Thymus (tissue), 11 donors: ENCODE measurements at regions not wholly inside any gene's neighbourhood (a gene's known extent, or its start where the extent isn't known, plus 50 kb on each side); places are given as distances from the start of the nearest gene placed in this dataset.

Experiments
- DNase-seq, 9 donors: peaks; one replicate each; pipeline ENCODE4 v3.0.0-alpha.2; 2013; ENCODE audit warnings: low spot score in 9 of 9, low read depth in 6 of 9, missing footprints in 1 of 9
- H3K27ac ChIP-seq, 2 donors: one replicate each; pipeline ENCODE4 v1.5.1; 2013; ENCODE audit warnings: control low read depth in 1 of 2, low read depth in 1 of 2, low read length in 1 of 2, mild to moderate bottlenecking in 1 of 2, moderate library complexity in 1 of 2
- H3K27me3 ChIP-seq, 2 donors: one replicate each; pipeline ENCODE4 v1.5.1; 2013; ENCODE audit warnings: low read length in 1 of 2; ENCODE audit not compliant: control insufficient read depth in 2 of 2, insufficient read depth in 1 of 2
- H3K36me3 ChIP-seq, 2 donors: one replicate each; pipeline ENCODE4 v1.5.1; 2013; ENCODE audit warnings: low read length in 1 of 2, mild to moderate bottlenecking in 1 of 2, moderate library complexity in 1 of 2; ENCODE audit not compliant: control insufficient read depth in 2 of 2, insufficient read depth in 2 of 2
- H3K4me1 ChIP-seq, 2 donors: one replicate each; pipeline ENCODE4 v1.5.1; 2013; ENCODE audit warnings: low read length in 2 of 2; ENCODE audit not compliant: control insufficient read depth in 2 of 2, insufficient read depth in 2 of 2
- H3K4me3 ChIP-seq, 2 donors: one replicate each; pipeline ENCODE4 v1.5.1; 2013; ENCODE audit warnings: low read length in 2 of 2, control low read depth in 1 of 2, mild to moderate bottlenecking in 1 of 2
- H3K9me3 ChIP-seq, 2 donors: one replicate each; pipeline ENCODE4 v1.5.1; 2013; ENCODE audit warnings: low read length in 1 of 2, mild to moderate bottlenecking in 1 of 2; ENCODE audit not compliant: control insufficient read depth in 2 of 2, insufficient read depth in 1 of 2
- WGBS: extraction: QIAGEN DNeasy Blood & Tissue Kit; methylation state at CpG from one replicate; pipeline ENCODE4 v1.1.7; 2013; 5-methylcytosine and 5-hydroxymethylcytosine counted together
- donor health status: healthy.

DNA sequence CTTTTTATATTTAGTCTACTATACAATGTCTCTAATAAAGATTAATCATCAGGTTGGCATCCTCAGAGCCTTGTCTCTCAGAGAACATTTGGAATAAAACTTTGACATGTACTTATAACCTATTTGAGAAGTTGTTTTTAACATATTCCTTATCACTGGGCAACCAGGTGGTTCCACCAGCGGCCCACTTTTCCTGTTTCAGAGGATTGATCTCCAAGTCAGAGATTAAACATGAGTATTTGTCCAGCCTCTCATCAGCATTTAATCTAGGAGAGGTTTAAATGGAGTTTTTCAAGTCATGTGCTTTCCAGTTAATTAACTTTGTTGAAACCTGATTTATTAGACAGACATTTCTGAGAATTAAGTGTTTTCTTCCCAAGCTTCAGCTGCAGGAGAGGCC is 345.5 kb downstream of the GRXCR1 start:
- Histone ChIP-seq H3K27me3 (no peaks in the 10 kb centered on the region), H3K9me3 (no peaks in the 10 kb centered on the region), H3K27ac (no peak overlapping the region), H3K4me1 (no peaks in the 10 kb centered on the region), H3K36me3 (no peaks in the 10 kb centered on the region), H3K4me3 (no peak overlapping the region)
- WGBS, result 43% methylated on average over 1 of the region's 1 CpG
- DNase-seq, result no peak

DNA sequence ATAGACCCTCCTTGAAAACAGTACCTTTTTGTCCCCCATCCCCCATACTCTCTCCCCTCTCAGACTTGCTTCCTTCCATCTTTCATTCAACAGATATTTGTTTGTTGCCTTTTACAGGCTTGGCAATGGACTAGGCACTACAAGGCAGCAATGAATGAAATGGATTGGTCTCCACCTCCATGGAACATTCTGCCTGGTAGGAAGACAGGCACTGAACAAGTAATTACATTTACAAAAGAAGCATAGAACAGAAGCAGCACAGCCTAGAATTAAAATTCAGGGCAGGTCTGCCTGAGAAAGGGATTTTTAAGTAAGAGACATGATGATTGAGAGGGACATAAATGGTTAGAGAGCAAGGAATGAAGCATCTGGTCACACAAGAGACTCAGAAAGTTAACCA is 346.1 kb downstream of the GRXCR1 start:
- H3K36me3 ChIP-seq, result no peaks in the 10 kb centered on the region
- no peaks in the 10 kb centered on the region for H3K9me3 ChIP-seq
- H3K4me1 ChIP-seq, result no peaks in the 10 kb centered on the region
- no peaks in the 10 kb centered on the region for H3K27me3 ChIP-seq
- H3K27ac ChIP-seq, result no peak overlapping the region
- DNase-seq, result no peak
- no peak overlapping the region for H3K4me3 ChIP-seq

DNA sequence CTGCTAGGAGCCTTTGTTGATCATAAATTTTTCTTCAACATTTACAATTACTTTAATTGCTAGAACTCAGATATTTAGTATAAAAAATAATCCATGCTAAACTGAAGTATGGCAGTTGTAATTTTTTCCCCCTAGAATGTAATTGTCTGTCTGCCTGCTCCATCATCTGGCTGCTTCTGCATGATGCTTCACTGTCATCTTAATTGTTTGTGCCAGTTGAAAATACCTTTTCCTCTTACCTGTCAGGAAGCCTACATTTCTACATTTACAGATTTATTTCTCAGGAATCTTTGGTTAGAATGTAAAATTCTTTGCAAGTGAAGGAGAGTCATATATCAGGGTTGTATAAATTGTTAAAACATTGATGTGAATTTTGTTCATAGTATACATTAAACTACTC is 348.6 kb downstream of the GRXCR1 start:
- Histone ChIP-seq H3K4me3 (no peak overlapping the region), H3K27me3 (no peaks in the 10 kb centered on the region), H3K9me3 (no peaks in the 10 kb centered on the region), H3K4me1 (no peaks in the 10 kb centered on the region), H3K27ac (no peak overlapping the region), H3K36me3 (no peaks in the 10 kb centered on the region)
- no peak for DNase-seq

DNA sequence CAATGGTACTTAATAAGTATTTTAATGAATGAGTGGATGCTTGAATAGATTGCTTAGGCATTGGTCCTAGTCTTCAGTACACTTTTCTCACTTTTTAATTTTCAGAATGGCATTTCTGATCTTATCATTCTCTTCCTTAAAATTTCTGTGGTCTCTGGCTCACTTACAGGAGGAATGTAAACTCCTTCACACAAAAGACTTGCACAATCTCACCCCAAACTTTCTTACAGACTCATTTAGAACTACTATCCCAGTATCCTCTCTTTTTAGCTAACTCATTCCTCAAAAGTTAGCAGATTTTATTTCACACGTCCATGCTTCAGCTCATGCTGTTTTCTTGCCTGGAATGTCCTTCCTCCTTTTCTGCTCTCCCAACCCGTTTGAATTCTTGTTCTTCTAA is 350.1 kb downstream of the GRXCR1 start:
- DNase-seq, result no peak
- WGBS, result 37% methylated on average over 2 of the region's 2 CpGs
- no peaks in the 10 kb centered on the region for H3K4me1 ChIP-seq
- H3K36me3 ChIP-seq, result no peaks in the 10 kb centered on the region
- H3K27ac ChIP-seq, result no peak overlapping the region
- no peaks in the 10 kb centered on the region for H3K9me3 ChIP-seq
- no peaks in the 10 kb centered on the region for H3K27me3 ChIP-seq
- H3K4me3 ChIP-seq, result no peak overlapping the region

DNA sequence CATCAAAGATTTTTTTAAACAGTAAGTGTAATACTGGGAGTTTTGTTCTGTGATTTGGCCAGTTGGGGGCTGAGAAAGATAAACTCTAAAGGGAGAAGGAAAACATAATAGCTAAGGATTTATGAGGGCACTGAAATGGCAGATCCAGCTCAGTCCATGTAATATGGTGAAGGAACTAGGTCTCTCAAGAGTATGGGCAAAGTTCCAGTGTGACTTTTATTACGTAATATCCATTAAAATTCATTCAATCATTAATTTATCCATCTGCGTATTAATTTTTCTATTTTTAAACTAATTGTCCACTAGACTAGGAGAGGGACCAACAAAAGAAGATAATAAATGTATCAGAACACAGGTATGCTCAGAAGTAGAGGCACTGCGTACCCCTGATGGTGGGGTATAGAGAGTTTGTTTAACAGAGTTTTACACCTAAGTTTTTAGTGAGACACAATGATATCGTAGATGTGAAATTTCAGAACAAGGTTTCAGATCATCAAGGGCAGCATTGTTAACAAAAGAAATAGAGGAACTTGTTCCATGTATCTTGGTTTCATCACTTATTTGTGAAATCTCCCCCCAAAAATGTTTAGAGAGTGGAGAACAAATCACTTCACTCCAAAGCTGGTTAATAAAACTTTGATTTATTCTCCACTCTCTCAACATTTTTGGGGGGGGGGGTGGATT is 351.1 kb downstream of the GRXCR1 start:
- 95% methylated on average over 4 of the region's 4 CpGs for WGBS
- no peak overlapping the region for H3K27ac ChIP-seq
- H3K9me3 ChIP-seq, result no peaks in the 10 kb centered on the region
- DNase-seq, result no peak
- no peaks in the 10 kb centered on the region for H3K27me3 ChIP-seq
- no peaks in the 10 kb centered on the region for H3K4me1 ChIP-seq
- H3K4me3 ChIP-seq, result no peak overlapping the region
- no peaks in the 10 kb centered on the region for H3K36me3 ChIP-seq

DNA sequence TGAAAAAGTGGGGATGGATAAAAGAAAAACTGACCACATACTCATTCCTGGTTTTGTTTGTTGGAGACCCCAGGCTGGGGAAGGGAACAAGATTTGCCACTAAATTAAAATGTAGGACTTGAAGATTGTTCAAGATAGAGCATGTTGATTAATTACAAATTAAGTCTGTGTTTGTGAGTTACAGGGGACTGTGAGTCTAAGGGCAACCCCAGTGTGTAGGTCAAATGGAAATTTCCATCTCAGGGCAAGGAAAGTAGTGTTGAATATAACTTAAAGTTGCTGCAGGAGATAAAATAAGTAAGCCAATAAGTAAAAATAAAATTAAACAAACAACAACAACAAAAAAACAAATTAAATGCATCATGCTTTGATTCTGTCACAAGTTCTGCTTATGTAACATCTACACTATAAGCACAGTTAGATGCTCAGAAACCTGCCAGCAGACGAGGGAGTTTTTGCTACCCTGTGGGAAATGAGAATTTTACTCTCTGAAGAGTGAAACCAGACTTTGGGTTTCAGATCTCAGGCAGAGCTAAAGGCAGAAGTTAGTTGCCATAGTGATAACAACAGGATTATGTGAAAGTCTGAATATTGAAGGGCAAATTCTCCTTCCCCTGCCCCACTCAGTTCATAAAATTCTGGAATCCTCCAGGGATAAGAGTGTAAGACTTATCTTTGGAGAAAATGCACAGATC is 352.3 kb downstream of the GRXCR1 start:
- DNase-seq, result no peak
- Histone ChIP-seq H3K36me3 (no peaks in the 10 kb centered on the region), H3K4me3 (no peak overlapping the region), H3K27me3 (no peaks in the 10 kb centered on the region), H3K9me3 (no peaks in the 10 kb centered on the region), H3K4me1 (no peaks in the 10 kb centered on the region), H3K27ac (no peak overlapping the region)
- 54% methylated on average over 1 of the region's 1 CpG for whole genome bisulfite sequencing

DNA sequence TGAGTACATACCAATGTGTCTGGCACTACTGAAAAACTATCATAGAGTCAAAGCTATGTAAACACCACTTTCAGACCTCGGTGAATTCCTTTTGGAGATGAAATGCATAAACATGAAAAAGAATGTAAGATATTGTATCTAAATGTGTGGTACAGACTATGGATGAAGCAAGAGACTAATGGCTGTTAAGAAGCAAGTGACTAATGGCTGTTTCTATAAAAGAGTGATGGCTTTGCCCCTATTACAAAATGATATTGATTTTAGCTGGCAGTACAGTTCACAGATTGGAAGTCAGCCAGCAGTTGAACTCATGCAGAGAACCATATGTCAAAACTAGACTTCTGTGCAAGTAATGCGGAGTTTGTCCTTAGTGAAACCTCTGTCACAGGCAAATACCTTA is 359.3 kb downstream of the GRXCR1 start:
- Histone ChIP-seq H3K4me1 (no peaks in the 10 kb centered on the region), H3K36me3 (no peaks in the 10 kb centered on the region), H3K27me3 (no peaks in the 10 kb centered on the region), H3K4me3 (no peak overlapping the region), H3K27ac (no peak overlapping the region), H3K9me3 (no peaks in the 10 kb centered on the region)
- no peak for DNase-seq
- 93% methylated on average over 2 of the region's 2 CpGs for WGBS

DNA sequence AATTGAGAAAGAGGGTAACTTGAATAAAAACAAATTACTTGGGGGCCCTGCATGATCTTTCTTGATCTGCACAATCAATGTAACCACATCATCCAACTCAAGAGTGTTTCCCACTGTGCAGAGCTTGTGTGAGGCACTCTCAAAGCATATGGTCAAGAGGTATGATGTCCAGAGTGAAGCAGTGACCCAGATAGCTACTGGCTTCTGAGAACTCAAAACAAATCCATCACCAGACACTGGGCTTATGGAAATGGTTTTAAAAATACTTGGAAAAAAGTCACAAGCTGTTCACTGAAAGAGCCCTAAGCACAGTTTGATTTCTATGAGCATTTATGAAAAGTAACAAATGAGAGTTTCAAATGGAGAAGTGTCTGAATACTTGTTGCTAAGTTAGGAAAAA is 361.0 kb downstream of the GRXCR1 start:
- peaks cover 0 to 1% of the 10 kb centered on the region in 2 donors for H3K9me3 ChIP-seq
- no peak overlapping the region for H3K4me3 ChIP-seq
- no peaks in the 10 kb centered on the region for H3K4me1 ChIP-seq
- no peaks in the 10 kb centered on the region for H3K27me3 ChIP-seq
- no peak for DNase-seq
- H3K27ac ChIP-seq, result no peak overlapping the region
- H3K36me3 ChIP-seq, result no peaks in the 10 kb centered on the region

DNA sequence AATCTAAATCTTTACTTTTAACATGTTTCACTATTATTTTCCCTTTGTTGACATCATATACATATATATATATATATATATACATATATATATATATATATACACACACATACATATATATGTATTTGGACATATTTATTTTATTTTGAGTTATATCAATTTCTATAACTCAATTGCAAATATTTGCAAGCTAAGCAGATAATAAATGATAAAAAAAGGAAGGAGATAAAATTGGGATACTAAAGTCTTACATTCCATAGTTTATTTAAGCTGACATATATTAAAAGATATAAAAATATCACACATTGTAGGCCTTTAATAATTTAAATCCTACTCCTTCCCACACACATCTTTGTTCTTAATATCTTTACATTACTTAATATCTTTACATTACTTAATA is 372.2 kb downstream of the GRXCR1 start:
- no peak for DNase-seq
- H3K27me3 ChIP-seq, result no peaks in the 10 kb centered on the region
- no peaks in the 10 kb centered on the region for H3K4me1 ChIP-seq
- H3K9me3 ChIP-seq, result peaks cover 0 to 2% of the 10 kb centered on the region in 2 donors
- no peak overlapping the region for H3K4me3 ChIP-seq
- H3K36me3 ChIP-seq, result no peaks in the 10 kb centered on the region
- no peak overlapping the region for H3K27ac ChIP-seq
